Fibroblast of the aortic adventitia (primary cell): ENCODE measurements at regions not wholly inside any gene's neighbourhood (a gene's known extent, or its start where the extent isn't known, plus 50 kb on each side); places are given as distances from the start of the nearest gene placed in this dataset.
"Not testable (repeated sequence)": the region's sequence is repeated elsewhere in the genome, so short reads cannot be mapped to it uniquely, and the experiment has no call there.

Experiments
- DNase-seq: peaks from one replicate; pipeline ENCODE4 v3.0.0-alpha.2; 2010; ENCODE audit warnings: low read depth
- H3K4me3 ChIP-seq: 2 replicates; pipeline ENCODE4 v1.5.1; 2011; ENCODE audit warnings: low read depth, mild to moderate bottlenecking, control low read depth, low read length, moderate library complexity
- CTCF ChIP-seq: IDR thresholded peaks from 2 replicates; pipeline ENCODE4 v1.5.1; 2011; ENCODE audit warnings: mild to moderate bottlenecking, low read length, control low read depth, inconsistent platforms; ENCODE audit not compliant: insufficient read depth

GRCh38 chr5:1641041-1641440, 117.3 kb upstream of the LPCAT1 start:
- no peak for TF ChIP-seq CTCF
- no peak overlapping the region for H3K4me3 ChIP-seq
- no peak for DNase-seq

- H3K4me3 ChIP-seq = no peak overlapping the region
Observed at GRCh38 chr5:1640421-1640881, 116.7 kb upstream of the LPCAT1 start.

GRCh38 chr5:1639757-1640156, 116.0 kb upstream of the LPCAT1 start:
- TF ChIP-seq CTCF = no peak
- no peak for DNase-seq
- no peak overlapping the region for H3K4me3 ChIP-seq

More at GRCh38 chr5:1640421-1640881, 116.7 kb upstream of the LPCAT1 start:
- no peak for DNase-seq
- no peak for TF ChIP-seq CTCF

- DNase-seq = no peak
- no peak for TF ChIP-seq CTCF
- no peak overlapping the region for H3K4me3 ChIP-seq
Observed at GRCh38 chr5:1638658-1639400, 115.1 kb upstream of the LPCAT1 start.

- DNase-seq = no peak
- no peak for TF ChIP-seq CTCF
- H3K4me3 ChIP-seq = no peak overlapping the region
Observed at GRCh38 chr5:1637639-1638481, 114.1 kb upstream of the LPCAT1 start.

- no peak for TF ChIP-seq CTCF
- no peak overlapping the region for H3K4me3 ChIP-seq
- no peak for DNase-seq
Observed at GRCh38 chr5:1636981-1637638, 113.3 kb upstream of the LPCAT1 start.

GRCh38 chr5:1636208-1636770, 112.5 kb upstream of the LPCAT1 start:
- DNase-seq, H3K4me3 ChIP-seq: not testable (repeated sequence)

GRCh38 chr5:1635477-1635876, 111.7 kb upstream of the LPCAT1 start:
- DNase-seq, H3K4me3 ChIP-seq: not testable (repeated sequence)
